ENCODE measurements at regions not wholly inside any gene's neighbourhood (a gene's known extent, or its start where the extent isn't known, plus 50 kb on each side); places are given as distances from the start of the nearest gene placed in this dataset.

DNA sequence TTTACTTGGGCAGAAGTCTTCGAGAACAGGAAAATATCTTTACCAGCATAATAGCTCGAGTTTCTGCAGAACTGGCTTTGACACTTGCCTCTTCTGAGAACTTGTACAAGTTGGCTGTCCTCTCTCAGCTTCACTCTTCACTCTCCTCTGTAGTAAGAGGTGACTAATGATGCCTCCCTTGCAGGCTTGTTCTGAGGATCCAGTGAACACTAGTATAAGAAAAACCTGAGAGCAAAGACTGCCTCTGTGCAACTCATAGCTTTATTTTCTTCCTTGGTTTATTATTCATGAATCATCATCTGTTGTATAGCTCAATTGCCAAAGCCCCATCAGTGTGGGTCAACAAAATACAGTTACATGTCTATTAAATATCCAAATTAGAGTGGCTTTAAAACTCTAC is 266.7 kb upstream of the CLNK start (continued):
- TF ChIP-seq, protein P1, sequence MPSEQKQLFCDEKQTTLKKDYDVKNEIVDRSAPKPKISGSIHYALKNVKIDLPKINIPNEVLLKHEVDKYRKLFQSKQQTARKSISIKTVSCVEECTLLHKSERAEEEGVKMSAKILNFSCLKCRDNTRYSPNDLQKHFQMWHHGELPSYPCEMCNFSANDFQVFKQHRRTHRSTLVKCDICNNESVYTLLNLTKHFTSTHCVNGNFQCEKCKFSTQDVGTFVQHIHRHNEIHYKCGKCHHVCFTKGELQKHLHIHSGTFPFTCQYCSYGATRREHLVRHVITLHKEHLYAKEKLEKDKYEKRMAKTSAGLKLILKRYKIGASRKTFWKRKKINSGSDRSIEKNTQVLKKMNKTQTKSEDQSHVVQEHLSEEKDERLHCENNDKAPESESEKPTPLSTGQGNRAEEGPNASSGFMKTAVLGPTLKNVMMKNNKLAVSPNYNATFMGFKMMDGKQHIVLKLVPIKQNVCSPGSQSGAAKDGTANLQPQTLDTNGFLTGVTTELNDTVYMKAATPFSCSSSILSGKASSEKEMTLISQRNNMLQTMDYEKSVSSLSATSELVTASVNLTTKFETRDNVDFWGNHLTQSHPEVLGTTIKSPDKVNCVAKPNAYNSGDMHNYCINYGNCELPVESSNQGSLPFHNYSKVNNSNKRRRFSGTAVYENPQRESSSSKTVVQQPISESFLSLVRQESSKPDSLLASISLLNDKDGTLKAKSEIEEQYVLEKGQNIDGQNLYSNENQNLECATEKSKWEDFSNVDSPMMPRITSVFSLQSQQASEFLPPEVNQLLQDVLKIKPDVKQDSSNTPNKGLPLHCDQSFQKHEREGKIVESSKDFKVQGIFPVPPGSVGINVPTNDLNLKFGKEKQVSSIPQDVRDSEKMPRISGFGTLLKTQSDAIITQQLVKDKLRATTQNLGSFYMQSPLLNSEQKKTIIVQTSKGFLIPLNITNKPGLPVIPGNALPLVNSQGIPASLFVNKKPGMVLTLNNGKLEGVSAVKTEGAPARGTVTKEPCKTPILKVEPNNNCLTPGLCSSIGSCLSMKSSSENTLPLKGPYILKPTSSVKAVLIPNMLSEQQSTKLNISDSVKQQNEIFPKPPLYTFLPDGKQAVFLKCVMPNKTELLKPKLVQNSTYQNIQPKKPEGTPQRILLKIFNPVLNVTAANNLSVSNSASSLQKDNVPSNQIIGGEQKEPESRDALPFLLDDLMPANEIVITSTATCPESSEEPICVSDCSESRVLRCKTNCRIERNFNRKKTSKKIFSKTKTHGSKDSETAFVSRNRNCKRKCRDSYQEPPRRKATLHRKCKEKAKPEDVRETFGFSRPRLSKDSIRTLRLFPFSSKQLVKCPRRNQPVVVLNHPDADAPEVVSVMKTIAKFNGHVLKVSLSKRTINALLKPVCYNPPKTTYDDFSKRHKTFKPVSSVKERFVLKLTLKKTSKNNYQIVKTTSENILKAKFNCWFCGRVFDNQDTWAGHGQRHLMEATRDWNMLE (tag by site-specific recombination; conservative IDR thresholded peaks at IDR 0.05; ENCODE audit: low read depth), result no peak
- TF ChIP-seq, protein P2, sequence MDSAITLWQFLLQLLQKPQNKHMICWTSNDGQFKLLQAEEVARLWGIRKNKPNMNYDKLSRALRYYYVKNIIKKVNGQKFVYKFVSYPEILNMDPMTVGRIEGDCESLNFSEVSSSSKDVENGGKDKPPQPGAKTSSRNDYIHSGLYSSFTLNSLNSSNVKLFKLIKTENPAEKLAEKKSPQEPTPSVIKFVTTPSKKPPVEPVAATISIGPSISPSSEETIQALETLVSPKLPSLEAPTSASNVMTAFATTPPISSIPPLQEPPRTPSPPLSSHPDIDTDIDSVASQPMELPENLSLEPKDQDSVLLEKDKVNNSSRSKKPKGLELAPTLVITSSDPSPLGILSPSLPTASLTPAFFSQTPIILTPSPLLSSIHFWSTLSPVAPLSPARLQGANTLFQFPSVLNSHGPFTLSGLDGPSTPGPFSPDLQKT (IDR thresholded peaks at IDR 0.05; ENCODE audit: borderline replicate concordance, low read depth, low read length), result no peak
- TF ChIP-seq ZNF169 (tag by site-specific recombination; IDR thresholded peaks at IDR 0.05) (no peak), ZBTB20 (tag by site-specific recombination; IDR thresholded peaks at IDR 0.05) (no peak), ZNF791 (tag by site-specific recombination; IDR thresholded peaks at IDR 0.05) (no peak), ZNF664 (tag by site-specific recombination; IDR thresholded peaks at IDR 0.05) (no peak), SCRT2 (tag by site-specific recombination; IDR thresholded peaks at IDR 0.05) (no peak), ZBTB1 (tag by site-specific recombination; IDR thresholded peaks at IDR 0.05) (no peak)

DNA sequence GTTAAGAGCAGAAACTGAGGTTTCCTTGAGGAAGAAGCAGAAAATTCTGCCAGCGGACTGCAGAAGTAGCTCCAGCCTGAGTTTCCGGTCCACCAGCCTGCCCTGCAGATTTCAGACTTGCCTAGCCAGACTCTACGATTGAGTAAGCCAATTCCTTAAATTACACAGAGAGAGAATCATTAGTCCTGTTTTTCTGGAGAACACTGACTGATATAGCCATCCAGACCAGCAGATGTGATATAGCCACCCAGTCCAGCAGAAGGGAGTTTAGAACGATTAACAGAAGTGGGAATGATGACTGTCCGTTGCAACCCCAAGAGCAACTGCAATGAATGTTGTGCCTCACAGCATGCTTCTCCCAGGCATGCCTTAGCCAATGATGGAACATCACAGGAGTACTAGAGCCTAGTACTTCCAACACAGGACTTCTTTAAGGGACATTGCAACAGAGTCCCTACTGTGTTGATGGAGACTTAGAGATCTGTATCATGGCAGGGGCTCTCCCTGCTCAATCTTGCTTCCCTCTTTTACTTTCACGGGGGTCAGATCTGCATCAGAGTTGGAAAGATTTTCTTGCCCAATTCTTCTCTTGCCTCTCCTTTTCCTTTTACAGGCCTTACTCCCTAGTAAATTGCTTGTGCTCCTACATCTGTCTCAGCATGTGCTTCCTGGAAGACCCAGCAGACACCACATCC is 264.6 kb upstream of the CLNK start:
- H3K36me3 ChIP-seq (ENCODE audit: control insufficient read depth in 2 of 2, insufficient read depth in 1 of 2, low read length in 2 of 2), result no peaks in the 10 kb centered on the region
- no peaks in the 10 kb centered on the region for H3K4me1 ChIP-seq (ENCODE audit: control insufficient read depth, insufficient read depth, low read length)
- H3K9me3 ChIP-seq (ENCODE audit: control insufficient read depth, insufficient read depth, low read depth, low read length), result no peaks in the 10 kb centered on the region
- H3K27ac ChIP-seq (ENCODE audit: extremely low read depth, low read depth, low read length), result no peak overlapping the region
- ChIA-PET POLR2A (no interaction called here), CTCF (no interaction called here)
- H3K4me3 ChIP-seq (ENCODE audit: low read depth, low read length), result no peak overlapping the region
- TF ChIP-seq, protein P3, sequence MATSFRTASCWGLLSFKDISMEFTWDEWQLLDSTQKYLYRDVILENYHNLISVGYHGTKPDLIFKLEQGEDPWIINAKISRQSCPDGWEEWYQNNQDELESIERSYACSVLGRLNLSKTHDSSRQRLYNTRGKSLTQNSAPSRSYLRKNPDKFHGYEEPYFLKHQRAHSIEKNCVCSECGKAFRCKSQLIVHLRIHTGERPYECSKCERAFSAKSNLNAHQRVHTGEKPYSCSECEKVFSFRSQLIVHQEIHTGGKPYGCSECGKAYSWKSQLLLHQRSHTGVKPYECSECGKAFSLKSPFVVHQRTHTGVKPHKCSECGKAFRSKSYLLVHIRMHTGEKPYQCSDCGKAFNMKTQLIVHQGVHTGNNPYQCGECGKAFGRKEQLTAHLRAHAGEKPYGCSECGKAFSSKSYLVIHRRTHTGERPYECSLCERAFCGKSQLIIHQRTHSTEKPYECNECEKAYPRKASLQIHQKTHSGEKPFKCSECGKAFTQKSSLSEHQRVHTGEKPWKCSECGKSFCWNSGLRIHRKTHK (tag by site-specific recombination; IDR thresholded peaks at IDR 0.05), result no peak

DNA sequence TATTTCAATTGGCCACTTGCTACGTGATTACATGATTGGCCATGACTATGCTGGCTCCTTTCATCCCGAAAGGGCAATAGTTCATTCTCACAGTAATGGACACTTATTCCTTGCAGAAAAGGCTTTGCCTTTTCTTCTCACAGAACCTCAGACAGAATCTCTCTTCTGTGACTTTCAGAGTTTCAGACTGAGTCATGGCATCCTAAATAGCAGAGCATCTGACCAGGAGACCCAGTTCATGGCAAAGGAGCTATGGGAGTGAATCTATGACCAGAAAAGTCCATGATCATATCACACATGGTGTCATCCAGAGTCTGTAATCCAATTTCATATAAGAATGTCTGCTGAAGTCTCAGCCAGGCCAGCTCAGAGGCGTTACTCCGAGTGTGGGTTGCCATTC is 263.3 kb upstream of the CLNK start:
- H3K4me1 ChIP-seq (ENCODE audit: control insufficient read depth, insufficient read depth, low read length), result no peaks in the 10 kb centered on the region
- ChIA-PET POLR2A (no interaction called here), CTCF (no interaction called here)
- no peaks in the 10 kb centered on the region for H3K36me3 ChIP-seq (ENCODE audit: control insufficient read depth in 2 of 2, insufficient read depth in 1 of 2, low read length in 2 of 2)
- no peaks in the 10 kb centered on the region for H3K9me3 ChIP-seq (ENCODE audit: control insufficient read depth, insufficient read depth, low read depth, low read length)
- H3K27ac ChIP-seq (ENCODE audit: extremely low read depth, low read depth, low read length), result no peak overlapping the region
- TF ChIP-seq, protein P4, sequence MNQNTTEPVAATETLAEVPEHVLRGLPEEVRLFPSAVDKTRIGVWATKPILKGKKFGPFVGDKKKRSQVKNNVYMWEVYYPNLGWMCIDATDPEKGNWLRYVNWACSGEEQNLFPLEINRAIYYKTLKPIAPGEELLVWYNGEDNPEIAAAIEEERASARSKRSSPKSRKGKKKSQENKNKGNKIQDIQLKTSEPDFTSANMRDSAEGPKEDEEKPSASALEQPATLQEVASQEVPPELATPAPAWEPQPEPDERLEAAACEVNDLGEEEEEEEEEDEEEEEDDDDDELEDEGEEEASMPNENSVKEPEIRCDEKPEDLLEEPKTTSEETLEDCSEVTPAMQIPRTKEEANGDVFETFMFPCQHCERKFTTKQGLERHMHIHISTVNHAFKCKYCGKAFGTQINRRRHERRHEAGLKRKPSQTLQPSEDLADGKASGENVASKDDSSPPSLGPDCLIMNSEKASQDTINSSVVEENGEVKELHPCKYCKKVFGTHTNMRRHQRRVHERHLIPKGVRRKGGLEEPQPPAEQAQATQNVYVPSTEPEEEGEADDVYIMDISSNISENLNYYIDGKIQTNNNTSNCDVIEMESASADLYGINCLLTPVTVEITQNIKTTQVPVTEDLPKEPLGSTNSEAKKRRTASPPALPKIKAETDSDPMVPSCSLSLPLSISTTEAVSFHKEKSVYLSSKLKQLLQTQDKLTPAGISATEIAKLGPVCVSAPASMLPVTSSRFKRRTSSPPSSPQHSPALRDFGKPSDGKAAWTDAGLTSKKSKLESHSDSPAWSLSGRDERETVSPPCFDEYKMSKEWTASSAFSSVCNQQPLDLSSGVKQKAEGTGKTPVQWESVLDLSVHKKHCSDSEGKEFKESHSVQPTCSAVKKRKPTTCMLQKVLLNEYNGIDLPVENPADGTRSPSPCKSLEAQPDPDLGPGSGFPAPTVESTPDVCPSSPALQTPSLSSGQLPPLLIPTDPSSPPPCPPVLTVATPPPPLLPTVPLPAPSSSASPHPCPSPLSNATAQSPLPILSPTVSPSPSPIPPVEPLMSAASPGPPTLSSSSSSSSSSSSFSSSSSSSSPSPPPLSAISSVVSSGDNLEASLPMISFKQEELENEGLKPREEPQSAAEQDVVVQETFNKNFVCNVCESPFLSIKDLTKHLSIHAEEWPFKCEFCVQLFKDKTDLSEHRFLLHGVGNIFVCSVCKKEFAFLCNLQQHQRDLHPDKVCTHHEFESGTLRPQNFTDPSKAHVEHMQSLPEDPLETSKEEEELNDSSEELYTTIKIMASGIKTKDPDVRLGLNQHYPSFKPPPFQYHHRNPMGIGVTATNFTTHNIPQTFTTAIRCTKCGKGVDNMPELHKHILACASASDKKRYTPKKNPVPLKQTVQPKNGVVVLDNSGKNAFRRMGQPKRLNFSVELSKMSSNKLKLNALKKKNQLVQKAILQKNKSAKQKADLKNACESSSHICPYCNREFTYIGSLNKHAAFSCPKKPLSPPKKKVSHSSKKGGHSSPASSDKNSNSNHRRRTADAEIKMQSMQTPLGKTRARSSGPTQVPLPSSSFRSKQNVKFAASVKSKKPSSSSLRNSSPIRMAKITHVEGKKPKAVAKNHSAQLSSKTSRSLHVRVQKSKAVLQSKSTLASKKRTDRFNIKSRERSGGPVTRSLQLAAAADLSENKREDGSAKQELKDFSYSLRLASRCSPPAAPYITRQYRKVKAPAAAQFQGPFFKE (tag by site-specific recombination; IDR thresholded peaks at IDR 0.05; ENCODE audit: borderline replicate concordance), result no peak
- TF ChIP-seq ZNF654 (tag by site-specific recombination; IDR thresholded peaks at IDR 0.05; ENCODE audit: low read depth), result no peak
- no peak for TF ChIP-seq ZNF510 (tag by site-specific recombination; IDR thresholded peaks at IDR 0.05; ENCODE audit: insufficient replicate concordance)
- H3K4me3 ChIP-seq (ENCODE audit: low read depth, low read length), result no peak overlapping the region
